A673 (cell line): ENCODE measurements at regions not wholly inside any gene's neighbourhood (a gene's known extent, or its start where the extent isn't known, plus 50 kb on each side); places are given as distances from the start of the nearest gene placed in this dataset.

Experiments used
- EZH2 ChIP-seq: fragments of 200-600 bp; sonication (generic); IDR thresholded peaks from 2 replicates; pipeline ENCODE4 v1.6.1; 2017; ENCODE audit warnings: borderline replicate concordance, low read depth, mild to moderate bottlenecking, mixed read lengths, antibody characterized with exemption, low read length; ENCODE audit not compliant: poor library complexity, severe bottlenecking
- TF ChIP-seq, protein P1 (sequence below): fragments of 300-800, 200-600 bp; sonication (generic); conservative IDR thresholded peaks from 2 replicates; pipeline ENCODE4 v1.5.1; 2017; ENCODE audit warnings: low read depth, mild to moderate bottlenecking, antibody characterized with exemption, low read length, moderate library complexity, mixed read lengths

DNA sequence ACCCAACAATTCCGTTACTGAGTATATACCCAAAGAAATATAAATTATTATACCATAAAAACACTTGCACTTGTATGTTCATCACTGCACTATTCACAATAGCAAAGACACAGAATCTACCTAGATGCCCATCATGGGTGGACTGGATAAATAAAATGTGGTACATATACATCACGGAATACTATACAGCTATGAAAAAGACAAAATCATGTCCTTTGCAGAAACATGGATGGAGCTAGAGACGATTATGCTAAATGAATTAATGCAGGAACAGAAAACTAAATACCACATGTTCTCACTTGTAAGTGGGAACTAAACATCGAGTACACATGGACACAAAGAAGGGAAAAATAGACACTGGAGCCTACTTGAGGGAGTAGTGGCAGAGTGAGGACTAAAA lies 185.3 kb downstream of the PYDC2 start:
- TF ChIP-seq, protein P1, sequence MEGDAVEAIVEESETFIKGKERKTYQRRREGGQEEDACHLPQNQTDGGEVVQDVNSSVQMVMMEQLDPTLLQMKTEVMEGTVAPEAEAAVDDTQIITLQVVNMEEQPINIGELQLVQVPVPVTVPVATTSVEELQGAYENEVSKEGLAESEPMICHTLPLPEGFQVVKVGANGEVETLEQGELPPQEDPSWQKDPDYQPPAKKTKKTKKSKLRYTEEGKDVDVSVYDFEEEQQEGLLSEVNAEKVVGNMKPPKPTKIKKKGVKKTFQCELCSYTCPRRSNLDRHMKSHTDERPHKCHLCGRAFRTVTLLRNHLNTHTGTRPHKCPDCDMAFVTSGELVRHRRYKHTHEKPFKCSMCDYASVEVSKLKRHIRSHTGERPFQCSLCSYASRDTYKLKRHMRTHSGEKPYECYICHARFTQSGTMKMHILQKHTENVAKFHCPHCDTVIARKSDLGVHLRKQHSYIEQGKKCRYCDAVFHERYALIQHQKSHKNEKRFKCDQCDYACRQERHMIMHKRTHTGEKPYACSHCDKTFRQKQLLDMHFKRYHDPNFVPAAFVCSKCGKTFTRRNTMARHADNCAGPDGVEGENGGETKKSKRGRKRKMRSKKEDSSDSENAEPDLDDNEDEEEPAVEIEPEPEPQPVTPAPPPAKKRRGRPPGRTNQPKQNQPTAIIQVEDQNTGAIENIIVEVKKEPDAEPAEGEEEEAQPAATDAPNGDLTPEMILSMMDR = no peak
- TF ChIP-seq EZH2 = no peak
